SW480 (cell line): ENCODE measurements at regions not wholly inside any gene's neighbourhood (a gene's known extent, or its start where the extent isn't known, plus 50 kb on each side); places are given as distances from the start of the nearest gene placed in this dataset.
A peak's percentile ranks its signal among the peaks of the same experiment; 100 is the strongest.
"Not testable (repeated sequence)": the region's sequence is repeated elsewhere in the genome, so short reads cannot be mapped to it uniquely, and the experiment has no call there.

Experiments used
- DNase-seq: peaks from one replicate; pipeline ENCODE4 v3.0.0-alpha.2; 2016; ENCODE audit warnings: low spot score

- no peak for DNase-seq
These were observed 339.8 kb upstream of the FRG1 start for GRCh38 chr4:189600718-189601435.

- DNase-seq, result not testable (repeated sequence)
These were observed 337.8 kb upstream of the FRG1 start for GRCh38 chr4:189602827-189603226.

- DNase-seq, result not testable (repeated sequence)
These were observed 330.1 kb upstream of the FRG1 start for GRCh38 chr4:189610571-189610970.

- DNase-seq, result no peak
These were observed 327.5 kb upstream of the FRG1 start for GRCh38 chr4:189613207-189613606.

GRCh38 chr4:189615217-189615663, 325.4 kb upstream of the FRG1 start:
- no peak for DNase-seq

- not testable (repeated sequence) for DNase-seq
These were observed 322.9 kb upstream of the FRG1 start for GRCh38 chr4:189617741-189618140.

GRCh38 chr4:189619441-189620250, 321.0 kb upstream of the FRG1 start:
- DNase-seq, result not testable (repeated sequence)

GRCh38 chr4:189622574-189622973, 318.1 kb upstream of the FRG1 start:
- DNase-seq, result not testable (repeated sequence)

GRCh38 chr4:189627041-189627440, 313.6 kb upstream of the FRG1 start:
- DNase-seq, result not testable (repeated sequence)

GRCh38 chr4:189629733-189630132, 310.9 kb upstream of the FRG1 start:
- DNase-seq, result not testable (repeated sequence)

- peak; percentile 6 for DNase-seq
These were observed 309.6 kb upstream of the FRG1 start for GRCh38 chr4:189630913-189631567.

GRCh38 chr4:189631568-189631916, 309.1 kb upstream of the FRG1 start:
- not testable (repeated sequence) for DNase-seq

GRCh38 chr4:189650436-189650835, 290.2 kb upstream of the FRG1 start:
- not testable (repeated sequence) for DNase-seq

- DNase-seq, result not testable (repeated sequence)
These were observed 287.5 kb upstream of the FRG1 start for GRCh38 chr4:189653130-189653653.

- DNase-seq, result not testable (repeated sequence)
These were observed 286.7 kb upstream of the FRG1 start for GRCh38 chr4:189653983-189654382.

GRCh38 chr4:189654396-189654795, 286.3 kb upstream of the FRG1 start:
- DNase-seq, result not testable (repeated sequence)

GRCh38 chr4:189655817-189656216, 284.9 kb upstream of the FRG1 start:
- DNase-seq, result not testable (repeated sequence)

GRCh38 chr4:189656641-189657040, 284.0 kb upstream of the FRG1 start:
- DNase-seq, result no peak

- DNase-seq, result not testable (repeated sequence)
These were observed 282.4 kb upstream of the FRG1 start for GRCh38 chr4:189658259-189658658.

GRCh38 chr4:189658831-189659230, 281.8 kb upstream of the FRG1 start:
- DNase-seq, result not testable (repeated sequence)

- no peak for DNase-seq
These were observed 281.4 kb upstream of the FRG1 start for GRCh38 chr4:189659287-189659686.

GRCh38 chr4:189660722-189661360, 279.8 kb upstream of the FRG1 start:
- DNase-seq, result no peak
